T-helper 2 cell treated with Interferon-gamma antibody and Interleukin-4, amounts not matched to agents 5 μg/mL and 100 μg/mL, for 36 hours (primary cell): ENCODE measurements at regions not wholly inside any gene's neighbourhood (a gene's known extent, or its start where the extent isn't known, plus 50 kb on each side); places are given as distances from the start of the nearest gene placed in this dataset.

ENCODE experiments used
- DNase-seq: peaks from one replicate; pipeline ENCODE4 v3.0.0; 2021; ENCODE audit warnings: low spot score
- H3K27ac Mint-ChIP-seq: one replicate; pipeline ENCODE4 v1.8.0; 2021; ENCODE audit warnings: mild to moderate bottlenecking, mixed read lengths
- H3K27me3 Mint-ChIP-seq: one replicate; pipeline ENCODE4 v1.8.0; 2021; ENCODE audit warnings: low read depth, mixed read lengths
- H3K36me3 Mint-ChIP-seq: one replicate; pipeline ENCODE4 v1.8.0; 2021; ENCODE audit warnings: low read depth, mixed read lengths
- H3K4me1 Mint-ChIP-seq: one replicate; pipeline ENCODE4 v1.8.0; 2021; ENCODE audit warnings: low read depth, mixed read lengths
- H3K4me3 Mint-ChIP-seq: one replicate; pipeline ENCODE4 v1.8.0; 2022; ENCODE audit warnings: mild to moderate bottlenecking, moderate library complexity, mixed read lengths
- H3K9me3 Mint-ChIP-seq: one replicate; pipeline ENCODE4 v1.8.0; 2021; ENCODE audit warnings: mixed read lengths

GRCh38 chr5:88390096-88390441 lies 121.4 kb upstream of the TMEM161B start:
- DNase-seq, result no peak
- no peaks in the 10 kb centered on the region for H3K27me3 Mint-ChIP-seq
- no peaks in the 10 kb centered on the region for H3K4me1 Mint-ChIP-seq
- no peaks in the 10 kb centered on the region for H3K9me3 Mint-ChIP-seq
- no peak overlapping the region for H3K27ac Mint-ChIP-seq
- H3K36me3 Mint-ChIP-seq, result no peaks in the 10 kb centered on the region
- no peak overlapping the region for H3K4me3 Mint-ChIP-seq

GRCh38 chr5:88389338-88390095 lies 120.9 kb upstream of the TMEM161B start:
- no peak overlapping the region for H3K4me3 Mint-ChIP-seq
- no peak overlapping the region for H3K27ac Mint-ChIP-seq
- H3K27me3 Mint-ChIP-seq, result no peaks in the 10 kb centered on the region
- no peaks in the 10 kb centered on the region for H3K4me1 Mint-ChIP-seq
- no peak for DNase-seq
- H3K36me3 Mint-ChIP-seq, result no peaks in the 10 kb centered on the region
- no peaks in the 10 kb centered on the region for H3K9me3 Mint-ChIP-seq

- no peak overlapping the region for H3K4me3 Mint-ChIP-seq
- H3K9me3 Mint-ChIP-seq, result no peaks in the 10 kb centered on the region
- H3K4me1 Mint-ChIP-seq, result no peaks in the 10 kb centered on the region
- no peaks in the 10 kb centered on the region for H3K36me3 Mint-ChIP-seq
- no peak overlapping the region for H3K27ac Mint-ChIP-seq
- DNase-seq, result no peak
- H3K27me3 Mint-ChIP-seq, result no peaks in the 10 kb centered on the region
Observed at GRCh38 chr5:88388476-88389337, 120.1 kb upstream of the TMEM161B start.

GRCh38 chr5:88384886-88385285 lies 116.2 kb upstream of the TMEM161B start:
- Mint-ChIP-seq H3K4me3 (no peak overlapping the region), H3K9me3 (peaks cover 3% of the 10 kb centered on the region), H3K27ac (no peak overlapping the region), H3K36me3 (no peaks in the 10 kb centered on the region), H3K27me3 (no peaks in the 10 kb centered on the region), H3K4me1 (no peaks in the 10 kb centered on the region)
- DNase-seq, result no peak

GRCh38 chr5:88380332-88380731 lies 111.7 kb upstream of the TMEM161B start:
- H3K27me3 Mint-ChIP-seq, result no peaks in the 10 kb centered on the region

GRCh38 chr5:88377705-88378656 lies 109.3 kb upstream of the TMEM161B start:
- Mint-ChIP-seq H3K27me3 (no peaks in the 10 kb centered on the region), H3K27ac (no peak overlapping the region), H3K9me3 (peaks cover 3% of the 10 kb centered on the region), H3K36me3 (no peaks in the 10 kb centered on the region), H3K4me3 (no peak overlapping the region), H3K4me1 (peaks cover 3% of the 10 kb centered on the region)
- no peak for DNase-seq

More at GRCh38 chr5:88380332-88380731, 111.7 kb upstream of the TMEM161B start:
- no peak overlapping the region for H3K27ac Mint-ChIP-seq
- no peak overlapping the region for H3K4me3 Mint-ChIP-seq
- no peak for DNase-seq
- H3K9me3 Mint-ChIP-seq, result peaks cover 3% of the 10 kb centered on the region
- H3K36me3 Mint-ChIP-seq, result no peaks in the 10 kb centered on the region
- H3K4me1 Mint-ChIP-seq, result no peaks in the 10 kb centered on the region

GRCh38 chr5:88377240-88377639 lies 108.6 kb upstream of the TMEM161B start:
- H3K27me3 Mint-ChIP-seq, result no peaks in the 10 kb centered on the region
- H3K36me3 Mint-ChIP-seq, result no peaks in the 10 kb centered on the region
- no peak for DNase-seq
- H3K27ac Mint-ChIP-seq, result no peak overlapping the region
- H3K4me1 Mint-ChIP-seq, result peaks cover 3% of the 10 kb centered on the region
- no peak overlapping the region for H3K4me3 Mint-ChIP-seq
- H3K9me3 Mint-ChIP-seq, result peaks cover 3% of the 10 kb centered on the region

- H3K36me3 Mint-ChIP-seq, result no peaks in the 10 kb centered on the region
- no peaks in the 10 kb centered on the region for H3K27me3 Mint-ChIP-seq
- no peak overlapping the region for H3K27ac Mint-ChIP-seq
- no peak for DNase-seq
- peaks cover 3% of the 10 kb centered on the region for H3K9me3 Mint-ChIP-seq
- H3K4me1 Mint-ChIP-seq, result peaks cover 3% of the 10 kb centered on the region
- H3K4me3 Mint-ChIP-seq, result no peak overlapping the region
Observed at GRCh38 chr5:88376728-88377127, 108.1 kb upstream of the TMEM161B start.

- DNase-seq, result no peak
- H3K36me3 Mint-ChIP-seq, result no peaks in the 10 kb centered on the region
- no peaks in the 10 kb centered on the region for H3K9me3 Mint-ChIP-seq
- peaks cover 3% of the 10 kb centered on the region for H3K4me1 Mint-ChIP-seq
- no peak overlapping the region for H3K4me3 Mint-ChIP-seq
- no peaks in the 10 kb centered on the region for H3K27me3 Mint-ChIP-seq
- H3K27ac Mint-ChIP-seq, result no peak overlapping the region
Observed at GRCh38 chr5:88374391-88374790, 105.7 kb upstream of the TMEM161B start.

GRCh38 chr5:88370824-88371223 lies 102.2 kb upstream of the TMEM161B start:
- H3K27ac Mint-ChIP-seq, result no peak overlapping the region
- no peaks in the 10 kb centered on the region for H3K36me3 Mint-ChIP-seq
- no peak for DNase-seq
- H3K27me3 Mint-ChIP-seq, result no peaks in the 10 kb centered on the region
- H3K4me1 Mint-ChIP-seq, result peaks cover 3% of the 10 kb centered on the region
- H3K9me3 Mint-ChIP-seq, result no peaks in the 10 kb centered on the region
- no peak overlapping the region for H3K4me3 Mint-ChIP-seq

GRCh38 chr5:88368201-88368600 lies 99.6 kb upstream of the TMEM161B start:
- Mint-ChIP-seq H3K4me1 (no peaks in the 10 kb centered on the region), H3K27ac (no peak overlapping the region), H3K9me3 (no peaks in the 10 kb centered on the region), H3K36me3 (no peaks in the 10 kb centered on the region), H3K27me3 (no peaks in the 10 kb centered on the region), H3K4me3 (no peak overlapping the region)
- no peak for DNase-seq

- H3K9me3 Mint-ChIP-seq, result no peaks in the 10 kb centered on the region
- no peaks in the 10 kb centered on the region for H3K4me1 Mint-ChIP-seq
- no peaks in the 10 kb centered on the region for H3K27me3 Mint-ChIP-seq
- no peak overlapping the region for H3K4me3 Mint-ChIP-seq
- H3K36me3 Mint-ChIP-seq, result no peaks in the 10 kb centered on the region
- DNase-seq, result no peak
- H3K27ac Mint-ChIP-seq, result no peak overlapping the region
Observed at GRCh38 chr5:88364991-88365390, 96.3 kb upstream of the TMEM161B start.

GRCh38 chr5:88355490-88356050 lies 86.9 kb upstream of the TMEM161B start:
- H3K27ac Mint-ChIP-seq, result no peak overlapping the region

More at GRCh38 chr5:88355490-88356050, 86.9 kb upstream of the TMEM161B start:
- Mint-ChIP-seq H3K9me3 (no peaks in the 10 kb centered on the region), H3K4me1 (no peaks in the 10 kb centered on the region), H3K4me3 (no peak overlapping the region), H3K27me3 (no peaks in the 10 kb centered on the region), H3K36me3 (no peaks in the 10 kb centered on the region)
- no peak for DNase-seq
